HG03575 (cell line): ENCODE measurements at regions not wholly inside any gene's neighbourhood (a gene's known extent, or its start where the extent isn't known, plus 50 kb on each side); places are given as distances from the start of the nearest gene placed in this dataset.

ENCODE experiments used
- ATAC-seq: cut with Tn5 transposase; IDR thresholded peaks from one replicate; pipeline ENCODE4 v1.9.1; 2021; ENCODE audit not compliant: unreplicated experiment, insufficient number of reproducible peaks, low FRiP score; ENCODE audit errors: extremely low read depth

GRCh38 chr14:34199585-34199984 lies 248.7 kb upstream of the EGLN3 start:
- ATAC-seq, result no peak

GRCh38 chr14:34198096-34198495 lies 247.2 kb upstream of the EGLN3 start:
- no peak for ATAC-seq

- no peak for ATAC-seq
Measured at GRCh38 chr14:34195964-34196363, 245.1 kb upstream of the EGLN3 start.

- no peak for ATAC-seq
Measured at GRCh38 chr14:34190717-34191116, 239.8 kb upstream of the EGLN3 start.

- no peak for ATAC-seq
Measured at GRCh38 chr14:34189866-34190265, 239.0 kb upstream of the EGLN3 start.

- no peak for ATAC-seq
Measured at GRCh38 chr14:34187519-34188044, 236.7 kb upstream of the EGLN3 start.

GRCh38 chr14:34187061-34187460 lies 236.2 kb upstream of the EGLN3 start:
- no peak for ATAC-seq

- ATAC-seq, result no peak
Measured at GRCh38 chr14:34184126-34184525, 233.3 kb upstream of the EGLN3 start.

GRCh38 chr14:34183478-34183877 lies 232.6 kb upstream of the EGLN3 start:
- no peak for ATAC-seq

GRCh38 chr14:34181338-34181737 lies 230.5 kb upstream of the EGLN3 start:
- no peak for ATAC-seq

- no peak for ATAC-seq
Measured at GRCh38 chr14:34180869-34181268, 230.0 kb upstream of the EGLN3 start.

GRCh38 chr14:34180434-34180833 lies 229.6 kb upstream of the EGLN3 start:
- ATAC-seq, result no peak

- no peak for ATAC-seq
Measured at GRCh38 chr14:34179727-34180126, 228.9 kb upstream of the EGLN3 start.

- ATAC-seq, result no peak
Measured at GRCh38 chr14:34177466-34177865, 226.6 kb upstream of the EGLN3 start.

GRCh38 chr14:34175574-34175973 lies 224.7 kb upstream of the EGLN3 start:
- ATAC-seq, result peak; percentile 48

GRCh38 chr14:34174973-34175372 lies 224.1 kb upstream of the EGLN3 start:
- ATAC-seq, result no peak

GRCh38 chr14:34173916-34174315 lies 223.0 kb upstream of the EGLN3 start:
- ATAC-seq, result no peak

- ATAC-seq, result no peak
Measured at GRCh38 chr14:34172550-34173368, 221.9 kb upstream of the EGLN3 start.

- no peak for ATAC-seq
Measured at GRCh38 chr14:34172173-34172451, 221.2 kb upstream of the EGLN3 start.

- no peak for ATAC-seq
Measured at GRCh38 chr14:34171431-34172172, 220.7 kb upstream of the EGLN3 start.
